DND-41 (cell line): ENCODE measurements at regions not wholly inside any gene's neighbourhood (a gene's known extent, or its start where the extent isn't known, plus 50 kb on each side); places are given as distances from the start of the nearest gene placed in this dataset.

Experiments
- EZH2 ChIP-seq: IDR thresholded peaks from 3 replicates; pipeline ENCODE4 v1.6.1; 2012; ENCODE audit warnings: borderline replicate concordance, low read depth, mild to moderate bottlenecking, moderate library complexity, low read length, inconsistent platforms; ENCODE audit not compliant: severe bottlenecking
- TF ChIP-seq, protein P1 (sequence below): IDR thresholded peaks from 2 replicates; pipeline ENCODE4 v1.5.1; 2012; ENCODE audit warnings: borderline replicate concordance, low read length, moderate library complexity, mild to moderate bottlenecking; ENCODE audit not compliant: poor library complexity, severe bottlenecking; ENCODE audit errors: extremely low read depth

DNA sequence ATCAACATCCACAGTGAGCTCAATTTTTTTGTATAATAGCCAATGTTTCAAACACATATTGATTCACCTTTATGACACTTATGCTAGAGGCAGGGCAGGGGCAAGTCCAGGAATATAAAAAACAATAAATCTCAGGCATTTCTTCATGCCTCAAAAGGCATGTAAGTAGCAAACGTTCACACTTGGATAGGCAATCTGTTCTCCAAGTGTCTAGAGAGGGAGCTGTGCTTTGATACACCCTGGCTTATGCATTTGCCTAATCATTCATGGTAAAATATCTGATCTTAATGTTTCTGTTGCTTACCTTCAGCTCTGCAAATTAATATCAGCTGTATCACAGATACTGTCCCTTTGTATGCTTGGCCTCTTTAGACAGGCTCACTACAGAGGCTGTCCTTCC lies 464.5 kb upstream of the SETBP1 start:
- TF ChIP-seq, protein P1, sequence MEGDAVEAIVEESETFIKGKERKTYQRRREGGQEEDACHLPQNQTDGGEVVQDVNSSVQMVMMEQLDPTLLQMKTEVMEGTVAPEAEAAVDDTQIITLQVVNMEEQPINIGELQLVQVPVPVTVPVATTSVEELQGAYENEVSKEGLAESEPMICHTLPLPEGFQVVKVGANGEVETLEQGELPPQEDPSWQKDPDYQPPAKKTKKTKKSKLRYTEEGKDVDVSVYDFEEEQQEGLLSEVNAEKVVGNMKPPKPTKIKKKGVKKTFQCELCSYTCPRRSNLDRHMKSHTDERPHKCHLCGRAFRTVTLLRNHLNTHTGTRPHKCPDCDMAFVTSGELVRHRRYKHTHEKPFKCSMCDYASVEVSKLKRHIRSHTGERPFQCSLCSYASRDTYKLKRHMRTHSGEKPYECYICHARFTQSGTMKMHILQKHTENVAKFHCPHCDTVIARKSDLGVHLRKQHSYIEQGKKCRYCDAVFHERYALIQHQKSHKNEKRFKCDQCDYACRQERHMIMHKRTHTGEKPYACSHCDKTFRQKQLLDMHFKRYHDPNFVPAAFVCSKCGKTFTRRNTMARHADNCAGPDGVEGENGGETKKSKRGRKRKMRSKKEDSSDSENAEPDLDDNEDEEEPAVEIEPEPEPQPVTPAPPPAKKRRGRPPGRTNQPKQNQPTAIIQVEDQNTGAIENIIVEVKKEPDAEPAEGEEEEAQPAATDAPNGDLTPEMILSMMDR, result no peak
- TF ChIP-seq EZH2, result no peak
